ENCODE measurements at regions not wholly inside any gene's neighbourhood (a gene's known extent, or its start where the extent isn't known, plus 50 kb on each side); places are given as distances from the start of the nearest gene placed in this dataset.
A peak's percentile ranks its signal among the peaks of the same experiment; 100 is the strongest.
"Not testable (repeated sequence)": the region's sequence is repeated elsewhere in the genome, so short reads cannot be mapped to it uniquely, and the experiment has no call there.

DNA sequence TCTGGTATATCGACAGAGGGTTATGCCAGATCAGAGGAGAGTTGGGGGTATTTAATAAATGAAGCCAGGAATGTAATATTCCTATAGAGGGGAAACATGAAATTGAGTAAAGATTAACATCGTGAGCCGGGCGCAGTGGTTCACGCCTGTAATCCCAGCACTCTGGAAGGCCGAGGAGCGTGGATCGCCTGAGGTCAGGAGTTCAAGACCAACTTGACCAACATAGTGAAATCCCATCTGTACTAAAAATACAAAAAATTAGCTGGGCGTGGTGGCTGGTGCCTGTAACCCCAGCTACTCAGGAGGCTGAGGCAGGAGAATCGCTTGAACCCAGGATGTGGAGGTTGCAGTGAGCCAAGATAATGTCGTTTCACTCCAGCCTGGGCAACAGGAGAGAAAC is 112.4 kb upstream of the ZNF184 start:
- not testable (repeated sequence) for DNase-seq

DNA sequence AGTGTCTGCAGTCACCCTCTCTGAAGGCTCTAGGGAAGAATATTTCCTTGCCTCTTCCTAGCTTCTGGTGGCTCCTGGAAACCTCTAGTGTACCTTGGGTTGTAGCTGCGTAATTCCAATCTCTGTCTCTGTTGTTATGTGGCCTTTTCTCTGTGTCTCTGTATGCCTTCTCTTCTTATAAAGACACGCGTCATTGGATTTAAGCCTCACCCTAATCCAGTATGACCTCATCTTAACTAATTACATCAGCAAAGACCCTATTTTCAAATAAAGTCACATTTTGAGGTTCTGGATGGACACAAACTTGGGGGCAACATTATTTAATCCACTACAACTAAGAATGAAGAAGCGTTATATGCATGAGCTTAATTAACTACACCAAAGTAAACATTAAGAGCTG is 111.4 kb upstream of the ZNF184 start:
- no peak for DNase-seq

- DNase-seq: peak; percentile 50
Measured at GRCh38 chr6:27582928-27583725, 110.2 kb upstream of the ZNF184 start.

DNA sequence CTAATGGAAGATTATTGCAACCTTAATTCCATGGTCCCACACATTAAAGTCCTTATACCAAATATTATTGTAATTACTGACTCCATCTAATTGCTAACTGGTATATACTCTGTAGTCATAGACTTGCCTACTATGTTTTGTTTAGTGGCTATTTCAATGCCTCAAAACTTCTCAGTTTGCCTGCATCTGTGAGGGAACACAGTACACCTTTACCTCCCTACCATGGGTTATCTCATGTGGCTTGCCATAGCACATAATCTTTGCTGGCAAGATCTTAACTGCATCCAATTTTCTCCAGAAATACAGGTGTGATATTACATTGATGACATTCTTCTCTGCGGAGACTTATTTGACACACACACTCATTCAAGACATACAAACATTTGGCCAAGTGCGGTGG is 107.1 kb upstream of the ZNF184 start:
- no peak for DNase-seq

GRCh38 chr6:27577922-27578321 is 105.0 kb upstream of the ZNF184 start:
- no peak for DNase-seq

GRCh38 chr6:27575594-27576361 is 102.9 kb upstream of the ZNF184 start:
- no peak for DNase-seq

DNA sequence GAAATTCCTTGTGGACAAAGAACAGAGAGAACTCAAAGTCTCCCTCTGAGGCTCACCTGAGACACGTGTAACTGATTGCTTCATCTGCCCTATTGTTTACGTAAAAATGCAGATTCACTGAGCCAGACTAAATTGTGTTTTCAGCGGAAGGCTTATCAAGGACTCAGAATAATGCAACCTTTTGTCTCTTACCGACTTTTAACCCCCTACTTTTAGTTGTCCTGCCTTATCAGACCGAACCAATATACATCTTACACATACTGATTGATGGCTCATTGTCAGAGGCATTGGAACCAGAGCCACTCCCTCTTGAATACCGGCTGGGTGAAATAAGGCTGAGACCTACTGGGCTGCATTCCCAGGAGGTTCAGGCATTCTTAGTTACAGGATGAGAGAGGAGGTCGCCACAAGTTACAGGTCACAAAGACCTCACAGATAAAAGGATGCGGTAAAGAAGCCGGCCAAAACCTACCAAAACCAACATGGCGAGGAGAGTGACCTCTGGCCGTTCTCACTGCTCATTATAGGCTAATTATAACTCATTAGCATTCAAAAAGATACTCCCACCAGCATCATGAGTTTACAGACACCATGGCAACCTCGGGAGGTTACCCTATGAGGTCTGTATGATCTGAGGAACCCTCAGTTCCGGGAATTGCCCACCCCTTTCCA is 95.5 kb upstream of the ZNF184 start:
- no peak for DNase-seq

DNA sequence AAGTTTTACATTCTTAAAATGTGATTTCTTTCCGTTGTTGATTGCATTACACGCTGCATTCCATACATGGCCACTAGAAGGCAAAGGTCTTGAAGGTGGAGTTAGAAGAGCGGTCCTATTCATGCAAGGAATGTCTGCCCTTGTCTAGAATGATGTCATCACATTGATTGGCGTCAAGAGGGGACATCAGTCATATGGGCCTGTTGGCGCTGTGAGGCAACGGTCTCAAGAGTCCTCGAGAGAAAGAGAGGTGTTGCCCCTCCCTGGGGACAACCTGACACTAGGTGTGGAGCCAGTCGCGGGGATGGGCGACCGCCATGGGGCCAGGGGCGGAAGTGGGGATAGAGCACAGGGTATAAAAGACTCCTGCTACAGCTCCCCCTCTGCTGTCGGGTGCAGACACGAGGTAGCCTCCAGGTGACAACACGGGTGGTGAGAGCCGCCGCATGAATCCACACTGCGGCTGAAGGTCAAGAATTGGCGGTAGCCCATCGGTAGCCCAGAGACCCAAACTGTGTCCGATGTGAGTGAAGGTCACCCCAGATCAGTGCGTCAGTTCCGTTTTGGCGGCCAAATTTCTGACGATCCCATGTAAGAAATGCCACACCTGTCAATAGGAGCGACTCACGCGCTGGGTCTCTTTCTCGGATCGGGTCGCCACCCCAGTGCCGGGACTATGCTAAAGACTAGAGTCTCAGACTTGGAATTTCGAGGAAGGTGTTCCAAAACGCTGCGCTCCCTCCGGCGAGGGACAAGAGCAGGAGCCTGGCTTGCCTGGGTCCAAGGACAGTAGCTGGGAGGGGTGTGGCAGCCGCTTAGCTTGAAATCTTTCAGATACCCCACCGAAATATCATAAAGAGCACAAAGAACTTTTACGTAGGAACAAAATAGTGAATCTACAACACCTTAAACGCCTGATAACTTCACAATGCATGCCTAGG is 93.2 kb upstream of the ZNF184 start:
- DNase-seq: no peak

DNA sequence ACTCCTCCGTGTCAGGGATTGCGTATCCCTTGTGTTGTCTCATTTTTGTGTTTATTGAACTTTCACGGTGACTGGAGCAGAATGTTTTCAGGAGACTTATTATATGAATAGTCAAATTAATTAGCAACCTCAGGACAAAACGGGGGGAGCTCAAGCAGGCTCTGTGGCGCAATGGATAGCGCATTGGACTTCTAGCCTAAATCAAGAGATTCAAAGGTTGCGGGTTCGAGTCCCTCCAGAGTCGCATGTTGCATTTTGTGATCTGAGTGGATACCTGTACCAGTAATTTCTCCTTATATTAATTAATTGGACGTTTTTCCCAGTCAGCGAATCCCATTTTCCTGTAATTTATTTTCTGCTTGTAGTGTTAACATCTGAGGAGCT is 89.1 kb upstream of the ZNF184 start:
- no peak for DNase-seq

DNA sequence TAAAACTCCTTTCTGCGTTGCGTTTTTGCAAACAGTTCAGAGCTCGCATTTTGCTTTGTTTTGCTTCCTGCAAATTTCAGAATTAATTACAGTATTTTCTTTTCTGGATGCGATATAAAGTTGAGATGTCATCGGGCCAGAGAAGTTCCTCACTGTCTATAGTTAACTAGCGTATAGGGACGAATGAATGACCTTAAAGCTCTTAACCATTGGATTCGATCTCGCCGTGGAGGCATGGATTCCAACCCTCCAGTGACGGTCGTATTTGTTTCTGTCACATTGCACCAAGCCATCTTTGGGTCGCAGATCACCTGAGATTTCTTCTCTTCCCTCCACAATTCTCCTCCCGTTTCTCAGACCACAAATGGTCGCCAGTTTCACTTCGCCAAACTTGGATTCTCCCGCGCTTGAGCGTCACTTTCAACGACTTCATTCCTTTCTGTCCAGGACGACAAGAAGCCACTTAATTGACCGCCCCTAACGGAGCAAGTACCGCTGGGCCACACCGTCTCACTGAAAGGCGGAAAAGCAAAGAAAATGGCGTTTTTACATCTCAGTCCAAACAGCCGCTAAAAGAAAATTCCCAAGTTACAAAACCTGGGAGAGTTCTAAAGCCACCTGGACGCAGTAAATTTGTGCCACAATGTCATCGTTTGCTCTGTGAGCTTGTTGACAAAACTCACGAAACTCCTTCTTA is 85.3 kb upstream of the ZNF184 start:
- DNase-seq: no peak

- no peak for DNase-seq
Measured at GRCh38 chr6:27556406-27556805, 83.5 kb upstream of the ZNF184 start.

DNA sequence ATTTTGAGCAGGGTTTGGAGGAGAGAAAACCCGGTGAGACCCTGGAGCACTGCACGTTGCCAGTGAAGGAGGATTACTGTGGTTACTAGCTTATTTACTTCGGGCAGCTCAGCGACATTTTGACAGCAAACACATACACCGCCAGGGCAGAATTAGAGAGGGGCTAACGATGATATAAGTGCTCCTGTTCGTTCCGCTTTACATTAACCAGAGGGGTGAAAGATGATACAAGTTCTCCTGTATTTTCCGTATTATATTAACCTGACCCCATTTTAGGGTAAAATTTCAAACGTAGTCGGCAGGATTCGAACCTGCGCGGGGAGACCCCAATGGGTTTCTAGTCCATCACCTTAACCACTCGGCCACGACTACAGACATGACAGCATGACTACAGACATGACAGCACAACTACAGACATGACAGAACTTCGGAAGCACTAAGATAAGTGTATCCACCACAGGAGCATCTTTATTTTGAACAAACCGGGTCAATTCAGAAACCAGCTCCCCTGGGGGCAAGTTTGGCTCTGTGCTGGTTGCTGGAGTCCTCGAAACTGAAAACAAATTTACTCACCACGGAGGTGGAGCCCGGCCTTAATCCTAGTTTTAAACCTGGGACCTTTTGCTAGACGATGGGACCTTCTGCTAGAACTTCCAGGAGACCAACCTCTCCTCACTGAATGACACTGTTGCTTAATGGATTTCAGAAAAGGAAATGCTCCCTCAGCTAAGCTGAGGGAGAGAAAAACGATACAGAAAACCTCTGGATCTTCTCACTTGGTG is 80.4 kb upstream of the ZNF184 start:
- DNase-seq: no peak

- DNase-seq: no peak
Measured at GRCh38 chr6:27551607-27552006, 78.7 kb upstream of the ZNF184 start.

DNA sequence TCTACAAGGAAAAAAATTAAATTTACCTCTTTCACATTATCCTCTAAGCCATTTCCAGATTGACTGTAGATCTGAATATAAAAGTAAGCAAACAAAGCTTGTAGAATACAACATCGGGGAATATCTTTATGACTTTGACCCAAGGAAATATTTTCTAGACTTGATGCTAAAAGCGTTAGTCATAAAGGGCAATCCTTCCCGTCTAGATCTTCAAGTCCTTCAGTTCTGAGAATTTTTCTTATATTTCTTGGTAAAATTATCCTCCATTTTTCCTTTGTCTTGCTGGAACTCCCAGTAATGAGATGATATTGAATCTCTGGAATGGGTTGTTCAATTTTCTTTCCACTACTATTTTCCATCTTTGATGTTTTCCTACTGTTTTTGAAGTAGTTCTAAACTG is 77.8 kb upstream of the ZNF184 start:
- no peak for DNase-seq

GRCh38 chr6:27549241-27549598 is 76.3 kb upstream of the ZNF184 start:
- not testable (repeated sequence) for DNase-seq

DNA sequence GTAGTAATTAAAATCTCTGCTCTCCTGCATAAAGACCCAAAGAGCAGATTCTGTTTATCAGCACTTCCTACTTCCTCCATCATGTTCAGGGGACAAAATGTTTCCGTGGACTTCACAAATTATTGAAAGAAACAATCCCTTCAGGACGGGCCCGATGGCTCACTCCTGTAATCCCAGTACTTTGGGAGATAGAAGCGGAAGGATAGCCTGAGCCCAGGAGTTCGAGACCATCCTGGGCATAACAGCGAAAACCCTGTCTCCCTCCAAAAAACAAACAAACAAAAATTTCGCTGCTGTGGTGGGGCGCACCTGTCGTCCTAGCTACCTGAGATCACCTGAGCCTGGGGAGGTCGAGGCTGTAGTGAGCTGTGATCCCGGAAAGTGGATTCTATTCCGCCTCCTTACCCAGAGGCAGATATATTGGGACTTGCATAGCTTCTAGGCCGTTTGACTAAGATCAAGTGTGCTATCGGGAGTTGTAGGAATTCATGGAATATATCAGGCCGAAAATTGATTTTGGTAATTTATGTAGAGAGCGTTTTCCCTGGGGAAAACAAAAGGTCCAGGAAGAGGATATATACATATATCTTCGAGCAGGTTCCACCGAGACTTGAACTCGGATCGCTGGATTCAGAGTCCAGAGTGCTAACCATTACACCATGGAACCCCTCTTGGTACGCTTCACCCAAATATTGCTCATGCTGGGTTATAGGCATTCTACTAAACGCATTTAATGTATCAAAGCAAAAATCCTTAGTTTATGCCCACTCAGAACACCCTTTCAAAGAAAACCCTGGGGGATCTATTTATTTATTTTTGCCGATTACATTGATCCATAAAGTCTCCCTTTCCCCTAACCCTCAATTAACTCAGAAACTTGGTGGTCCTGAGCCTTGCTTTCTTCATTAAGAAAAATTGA is 74.5 kb upstream of the ZNF184 start:
- no peak for DNase-seq

DNA sequence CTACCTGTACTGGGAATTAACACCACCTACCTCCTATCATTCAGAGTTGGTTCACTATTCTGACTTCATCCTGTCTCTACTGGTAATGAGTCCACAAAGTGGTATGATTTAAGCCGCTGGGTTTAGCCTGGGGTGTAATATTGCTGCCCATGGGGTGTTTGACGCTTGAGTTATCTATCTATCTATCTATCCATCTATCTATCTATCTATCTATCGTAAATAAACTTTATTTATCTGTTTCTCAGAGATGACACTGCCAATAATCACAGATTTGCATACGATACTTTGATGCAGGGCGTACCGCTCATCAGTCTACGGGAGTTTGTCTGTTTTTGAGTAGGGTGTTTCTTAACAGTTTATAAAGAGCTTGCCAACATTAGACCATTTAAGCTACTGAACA is 73.6 kb upstream of the ZNF184 start:
- no peak for DNase-seq

DNA sequence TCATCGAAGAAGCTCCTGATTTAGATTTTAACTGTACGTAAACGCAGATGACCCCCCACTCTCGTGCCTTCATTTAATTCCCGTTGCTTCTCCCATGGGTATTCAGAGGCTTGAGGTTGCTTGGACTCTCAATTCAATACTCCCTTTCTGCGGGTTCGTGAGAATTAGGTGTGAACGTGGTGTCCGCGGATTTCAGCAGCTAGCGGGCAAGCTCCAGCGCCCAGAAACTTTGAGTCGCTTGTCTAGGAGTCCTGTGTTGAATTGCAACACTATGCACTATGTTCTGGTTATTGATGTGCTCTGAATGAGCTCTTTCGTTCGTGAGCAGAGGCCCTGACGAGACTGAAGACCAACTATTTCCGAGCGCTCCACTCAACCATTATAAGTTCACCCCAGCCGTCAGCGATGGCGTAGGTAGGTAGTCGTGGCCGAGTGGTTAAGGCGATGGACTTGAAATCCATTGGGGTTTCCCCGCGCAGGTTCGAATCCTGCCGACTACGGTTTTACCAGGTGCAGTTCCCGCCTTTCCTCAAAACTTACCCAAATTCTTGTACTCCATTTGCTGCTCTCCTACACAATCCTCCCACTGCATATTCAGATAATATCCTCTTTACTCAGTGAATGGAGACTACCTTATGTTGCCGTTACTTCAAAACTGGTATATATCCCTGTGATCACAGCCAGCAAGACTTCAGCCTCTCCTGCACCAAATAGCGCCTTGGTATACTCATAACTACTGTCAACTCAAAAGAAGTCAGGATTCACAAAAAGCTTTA is 72.6 kb upstream of the ZNF184 start:
- no peak for DNase-seq

Measured in renal pelvis (tissue), 1 donor.